MM.1S (cell line): ENCODE measurements at regions not wholly inside any gene's neighbourhood (a gene's known extent, or its start where the extent isn't known, plus 50 kb on each side); places are given as distances from the start of the nearest gene placed in this dataset.

Experiments used
- DNase-seq: peaks from one replicate; pipeline ENCODE4 v3.0.0-alpha.2; 2015
- H2AFZ ChIP-seq: fragments of 300-600 bp; sonication (generic); 2 replicates; pipeline ENCODE4 v1.6.0; 2016; ENCODE audit warnings: antibody characterized with exemption, low read length
- H3F3A ChIP-seq: fragments of 300-600 bp; sonication (generic); 2 replicates; pipeline ENCODE4 v1.6.1; 2016; ENCODE audit warnings: mild to moderate bottlenecking, antibody characterized with exemption, low read length, moderate library complexity, mixed read lengths; ENCODE audit not compliant: insufficient read depth
- H3K27ac ChIP-seq: fragments of 300-600 bp; sonication (generic); 2 replicates; pipeline ENCODE4 v1.5.1; 2016; ENCODE audit warnings: mild to moderate bottlenecking, low read length
- H3K27me3 ChIP-seq: fragments of 300-600 bp; sonication (generic); replicated peaks from 2 replicates; pipeline ENCODE4 v1.6.0; 2016; ENCODE audit warnings: low read length; ENCODE audit not compliant: insufficient read depth
- H3K36me3 ChIP-seq: fragments of 300-600 bp; sonication (generic); replicated peaks from 2 replicates; pipeline ENCODE4 v1.6.1; 2016; ENCODE audit warnings: mild to moderate bottlenecking, low read length, mixed read lengths; ENCODE audit not compliant: insufficient read depth
- H3K4me1 ChIP-seq: fragments of 300-600 bp; sonication (generic); 2 replicates; pipeline ENCODE4 v1.6.1; 2016; ENCODE audit warnings: low read length, mixed read lengths
- H3K4me2 ChIP-seq: fragments of 300-600 bp; sonication (generic); 2 replicates; pipeline ENCODE4 v1.6.0; 2016; ENCODE audit warnings: low read depth, low read length
- H3K4me3 ChIP-seq: fragments of 300-600 bp; sonication (generic); 2 replicates; pipeline ENCODE4 v1.5.1; 2016; ENCODE audit warnings: low read length, mixed read lengths
- H3K79me2 ChIP-seq: fragments of 300-600 bp; sonication (generic); 2 replicates; pipeline ENCODE4 v1.6.1; 2016; ENCODE audit warnings: mixed run types, low read length, mixed read lengths
- H3K9ac ChIP-seq: fragments of 300-600 bp; sonication (generic); 2 replicates; pipeline ENCODE4 v1.6.1; 2016; ENCODE audit warnings: low read length, mixed read lengths
- H3K9me2 ChIP-seq: fragments of 300-600 bp; sonication (generic); replicated peaks from 2 replicates; pipeline ENCODE4 v1.6.1; 2016; ENCODE audit warnings: mild to moderate bottlenecking, low read length, mixed read lengths; ENCODE audit not compliant: insufficient read depth
- H3K9me3 ChIP-seq: fragments of 300-600 bp; sonication (generic); replicated peaks from 2 replicates; pipeline ENCODE4 v1.6.1; 2016; ENCODE audit warnings: mild to moderate bottlenecking, low read length, mixed read lengths; ENCODE audit not compliant: insufficient read depth
- H4K20me1 ChIP-seq: fragments of 300-600 bp; sonication (generic); 2 replicates; pipeline ENCODE4 v1.6.1; 2016; ENCODE audit warnings: mild to moderate bottlenecking, low read length, moderate library complexity, mixed read lengths; ENCODE audit not compliant: insufficient read depth
- CTCF ChIP-seq: fragments of 300-600 bp; sonication (generic); IDR thresholded peaks from 2 replicates; pipeline ENCODE4 v1.5.1; 2016; ENCODE audit warnings: antibody characterized with exemption, low read length, mixed read lengths
- EZH2 ChIP-seq: fragments of 300-600 bp; sonication (generic); optimal IDR thresholded peaks from 2 replicates; pipeline ENCODE3; 2017; ENCODE audit warnings: low read depth, mild to moderate bottlenecking, antibody characterized with exemption, low read length, mixed read lengths
- EZH2phosphoT487 ChIP-seq: fragments of 300-600 bp; sonication (generic); IDR thresholded peaks from 2 replicates; pipeline ENCODE4 v1.6.1; 2018; ENCODE audit warnings: antibody characterized with exemption, low read length

- Histone ChIP-seq H3F3A (no peaks in the 10 kb centered on the region), H3K4me2 (no peak overlapping the region), H3K27me3 (no peaks in the 10 kb centered on the region), H3K4me1 (no peaks in the 10 kb centered on the region), H2AFZ (no peak overlapping the region), H3K79me2 (no peaks in the 10 kb centered on the region), H3K9me2 (no peaks in the 10 kb centered on the region), H3K4me3 (no peak overlapping the region), H3K27ac (no peak overlapping the region), H4K20me1 (no peaks in the 10 kb centered on the region), H3K9me3 (no peaks in the 10 kb centered on the region), H3K9ac (no peak overlapping the region), H3K36me3 (no peaks in the 10 kb centered on the region)
- no peak for DNase-seq
- TF ChIP-seq CTCF (no peak), EZH2phosphoT487 (no peak), EZH2 (no peak)
Observed at GRCh38 chr5:43985411-43985810, 382.4 kb downstream of the NNT start.

- Histone ChIP-seq H3K9me3 (no peaks in the 10 kb centered on the region), H4K20me1 (no peaks in the 10 kb centered on the region), H3K4me1 (no peaks in the 10 kb centered on the region), H2AFZ (no peak overlapping the region), H3K27me3 (no peaks in the 10 kb centered on the region), H3K9me2 (no peaks in the 10 kb centered on the region), H3K4me2 (no peak overlapping the region), H3K9ac (no peak overlapping the region), H3K36me3 (no peaks in the 10 kb centered on the region), H3K4me3 (no peak overlapping the region), H3K27ac (no peak overlapping the region), H3F3A (no peaks in the 10 kb centered on the region), H3K79me2 (no peaks in the 10 kb centered on the region)
- TF ChIP-seq CTCF (no peak), EZH2phosphoT487 (no peak), EZH2 (no peak)
- DNase-seq = no peak
Observed at GRCh38 chr5:43981556-43981955, 378.6 kb downstream of the NNT start.

- H3K4me2 ChIP-seq = no peak overlapping the region
- no peaks in the 10 kb centered on the region for H3F3A ChIP-seq
- H3K9ac ChIP-seq = no peak overlapping the region
- no peak overlapping the region for H3K4me3 ChIP-seq
- no peak overlapping the region for H3K27ac ChIP-seq
- TF ChIP-seq EZH2 (no peak), CTCF (no peak), EZH2phosphoT487 (no peak)
- H3K4me1 ChIP-seq = no peaks in the 10 kb centered on the region
- no peaks in the 10 kb centered on the region for H4K20me1 ChIP-seq
- H3K9me3 ChIP-seq = no peaks in the 10 kb centered on the region
- no peaks in the 10 kb centered on the region for H3K27me3 ChIP-seq
- H3K79me2 ChIP-seq = no peaks in the 10 kb centered on the region
- no peak for DNase-seq
- H3K36me3 ChIP-seq = no peaks in the 10 kb centered on the region
- no peaks in the 10 kb centered on the region for H3K9me2 ChIP-seq
- no peak overlapping the region for H2AFZ ChIP-seq
Observed at GRCh38 chr5:43973908-43974307, 370.9 kb downstream of the NNT start.

GRCh38 chr5:43973318-43973717 is 370.3 kb downstream of the NNT start:
- no peak for DNase-seq
- Histone ChIP-seq H3K4me3 (no peak overlapping the region), H3K27ac (no peak overlapping the region)

More at GRCh38 chr5:43973318-43973717, 370.3 kb downstream of the NNT start:
- no peaks in the 10 kb centered on the region for H4K20me1 ChIP-seq
- no peaks in the 10 kb centered on the region for H3K9me2 ChIP-seq
- no peak overlapping the region for H2AFZ ChIP-seq
- H3K79me2 ChIP-seq = no peaks in the 10 kb centered on the region
- H3K4me2 ChIP-seq = no peak overlapping the region
- no peaks in the 10 kb centered on the region for H3K4me1 ChIP-seq
- H3K27me3 ChIP-seq = no peaks in the 10 kb centered on the region
- TF ChIP-seq CTCF (no peak), EZH2 (no peak), EZH2phosphoT487 (no peak)
- no peaks in the 10 kb centered on the region for H3K36me3 ChIP-seq
- no peaks in the 10 kb centered on the region for H3K9me3 ChIP-seq
- H3F3A ChIP-seq = no peaks in the 10 kb centered on the region
- H3K9ac ChIP-seq = no peak overlapping the region
